ENCODE measurements at regions not wholly inside any gene's neighbourhood (a gene's known extent, or its start where the extent isn't known, plus 50 kb on each side); places are given as distances from the start of the nearest gene placed in this dataset.

DNA sequence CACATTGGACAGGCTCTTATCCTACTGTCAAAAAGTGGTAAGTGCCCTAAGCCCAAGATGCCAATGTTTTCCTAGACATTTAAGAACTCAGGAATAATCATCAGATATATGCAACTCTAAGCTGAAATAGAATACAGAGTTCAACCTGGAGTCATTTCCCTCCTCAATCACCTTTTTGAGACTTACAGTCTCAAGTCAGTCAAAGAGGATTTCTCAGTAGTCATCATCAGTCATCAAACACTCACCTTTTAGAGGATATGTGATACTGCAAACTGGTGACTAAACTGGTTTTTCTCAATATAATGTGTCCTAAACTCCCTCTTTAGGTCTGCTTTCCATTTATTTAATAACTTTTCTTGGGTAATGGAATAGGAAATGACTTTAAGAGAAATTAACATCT is 145.3 kb upstream of the ADAMTS5 start:
- TF ChIP-seq, protein P1, sequence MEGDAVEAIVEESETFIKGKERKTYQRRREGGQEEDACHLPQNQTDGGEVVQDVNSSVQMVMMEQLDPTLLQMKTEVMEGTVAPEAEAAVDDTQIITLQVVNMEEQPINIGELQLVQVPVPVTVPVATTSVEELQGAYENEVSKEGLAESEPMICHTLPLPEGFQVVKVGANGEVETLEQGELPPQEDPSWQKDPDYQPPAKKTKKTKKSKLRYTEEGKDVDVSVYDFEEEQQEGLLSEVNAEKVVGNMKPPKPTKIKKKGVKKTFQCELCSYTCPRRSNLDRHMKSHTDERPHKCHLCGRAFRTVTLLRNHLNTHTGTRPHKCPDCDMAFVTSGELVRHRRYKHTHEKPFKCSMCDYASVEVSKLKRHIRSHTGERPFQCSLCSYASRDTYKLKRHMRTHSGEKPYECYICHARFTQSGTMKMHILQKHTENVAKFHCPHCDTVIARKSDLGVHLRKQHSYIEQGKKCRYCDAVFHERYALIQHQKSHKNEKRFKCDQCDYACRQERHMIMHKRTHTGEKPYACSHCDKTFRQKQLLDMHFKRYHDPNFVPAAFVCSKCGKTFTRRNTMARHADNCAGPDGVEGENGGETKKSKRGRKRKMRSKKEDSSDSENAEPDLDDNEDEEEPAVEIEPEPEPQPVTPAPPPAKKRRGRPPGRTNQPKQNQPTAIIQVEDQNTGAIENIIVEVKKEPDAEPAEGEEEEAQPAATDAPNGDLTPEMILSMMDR (IDR thresholded peaks at IDR 0.05): no peak
- TF ChIP-seq POLR2A (IDR thresholded peaks at IDR 0.05): no peak

Data from vagina (tissue), 2 donors.